H1 (cell line): ENCODE measurements at regions not wholly inside any gene's neighbourhood (a gene's known extent, or its start where the extent isn't known, plus 50 kb on each side); places are given as distances from the start of the nearest gene placed in this dataset.

Experiments
- CBX8 ChIP-seq: fragments of 300-800, 300-1000 bp; sonication (generic); IDR thresholded peaks from 2 replicates; pipeline ENCODE4 v1.7.1; 2016; ENCODE audit warnings: low read depth, low read length, borderline replicate concordance
- CTCF ChIP-seq, 3 experiments: IDR thresholded peaks; 1 replicate in 2 of 3; 2 replicates in 1 of 3; pipeline versions ENCODE4 v1.5.1 to v1.6.1; 2011; ENCODE audit warnings: low read length in 3 of 3, mild to moderate bottlenecking in 3 of 3, inconsistent platforms in 2 of 3, low read depth in 1 of 3, moderate library complexity in 1 of 3; ENCODE audit not compliant: insufficient read depth in 1 of 3; ENCODE audit errors: control extremely low read depth in 1 of 3
- EZH2 ChIP-seq: fragments of 200-600 bp; sonication (generic); IDR thresholded peaks from 2 replicates; pipeline ENCODE4 v1.7.1; 2012; ENCODE audit warnings: low read depth, mild to moderate bottlenecking, moderate library complexity, low read length, inconsistent platforms; ENCODE audit not compliant: severe bottlenecking
- POLR2A ChIP-seq, 2 experiments: IDR thresholded peaks; 1 replicate in 1 of 2; 2 replicates in 1 of 2; pipeline ENCODE4 v1.6.1; 2011; ENCODE audit warnings: low read depth in 2 of 2, low read length in 2 of 2, mild to moderate bottlenecking in 2 of 2; ENCODE audit errors: control extremely low read depth in 1 of 2
- POLR2AphosphoS5 ChIP-seq: IDR thresholded peaks from 2 replicates; pipeline ENCODE4 v1.6.1; 2011; ENCODE audit warnings: low read depth, low read length
- RFX5 ChIP-seq: IDR thresholded peaks from 2 replicates; pipeline ENCODE4 v1.6.1; 2011; ENCODE audit warnings: low read depth, low read length, improper control_type of control experiment, borderline replicate concordance
- TAF1 ChIP-seq: IDR thresholded peaks from 2 replicates; pipeline ENCODE4 v1.6.1; 2011; ENCODE audit warnings: mild to moderate bottlenecking, low read depth, low read length

GRCh38 chr2:207371877-207372276 lies 157.9 kb upstream of the CREB1 start:
- no peak for TF ChIP-seq CTCF (IDR thresholded peaks at IDR 0.05; ENCODE audit: control extremely low read depth in 1 of 3, insufficient read depth in 1 of 3, low read depth in 1 of 3, low read length in 3 of 3)
- TF ChIP-seq CBX8 = no peak
- TF ChIP-seq RFX5 = no peak
- no peak for TF ChIP-seq TAF1
- TF ChIP-seq EZH2 = no peak
- TF ChIP-seq POLR2A (IDR thresholded peaks at IDR 0.05; ENCODE audit: control extremely low read depth in 1 of 2, low read depth in 2 of 2, low read length in 2 of 2) = no peak
- no peak for TF ChIP-seq POLR2AphosphoS5
